Gastrocnemius medialis (tissue), 4 donors: ENCODE measurements at regions not wholly inside any gene's neighbourhood (a gene's known extent, or its start where the extent isn't known, plus 50 kb on each side); places are given as distances from the start of the nearest gene placed in this dataset.

Source experiments
- POLR2A ChIP-seq, 2 donors: fragments of 450-650 bp; IDR thresholded peaks; one replicate each; pipeline ENCODE4 v1.6.1; 2017; ENCODE audit warnings: antibody characterized with exemption in 2 of 2, mild to moderate bottlenecking in 2 of 2, moderate library complexity in 2 of 2
- TF ChIP-seq, protein P1 (sequence below), 5 experiments: fragments of 450-650 bp in 3 of 5; fragments of 200-600 bp in 2 of 5; sonication (generic) in 2 of 5; IDR thresholded peaks in 4 of 5; conservative IDR thresholded peaks in 1 of 5; 1 replicate in 4 of 5; 2 replicates in 1 of 5; pipeline ENCODE4 v1.5.1; 2016 to 2019; ENCODE audit warnings: antibody characterized with exemption in 5 of 5, mild to moderate bottlenecking in 3 of 5, moderate library complexity in 3 of 5

DNA sequence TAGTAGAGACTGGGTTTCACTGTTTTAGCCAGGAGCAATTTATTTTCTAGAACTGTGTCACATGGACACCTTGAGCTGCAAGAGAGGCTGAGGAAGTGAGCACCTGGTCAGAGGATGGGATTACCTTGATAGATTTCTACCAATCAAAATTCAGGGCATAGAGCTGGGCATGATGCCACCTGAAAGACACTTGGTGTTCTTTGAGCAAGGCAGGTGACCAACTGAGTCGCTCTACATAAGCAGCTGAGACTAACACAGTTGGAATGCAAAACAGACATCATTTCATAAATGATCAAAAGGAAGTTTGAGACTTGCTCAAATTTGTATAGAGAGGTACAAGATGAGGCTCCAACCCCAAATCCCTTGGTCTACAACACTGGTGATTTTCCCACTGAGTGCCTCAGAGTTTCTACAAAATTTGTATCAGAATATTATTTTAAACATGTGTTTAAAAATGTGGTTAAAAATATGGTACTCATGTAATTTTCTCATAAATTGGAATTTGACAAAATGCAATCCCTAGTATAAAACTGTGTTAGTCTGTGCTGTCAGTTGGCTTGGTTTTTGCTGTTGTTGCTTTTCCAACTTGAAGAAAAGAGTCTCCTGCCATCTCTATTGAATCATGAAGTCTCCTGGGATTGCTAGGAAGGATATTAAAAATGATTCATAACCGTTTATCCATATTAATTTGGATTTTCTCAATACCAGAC lies 156.4 kb upstream of the MDFIC start:
- TF ChIP-seq, protein P1, sequence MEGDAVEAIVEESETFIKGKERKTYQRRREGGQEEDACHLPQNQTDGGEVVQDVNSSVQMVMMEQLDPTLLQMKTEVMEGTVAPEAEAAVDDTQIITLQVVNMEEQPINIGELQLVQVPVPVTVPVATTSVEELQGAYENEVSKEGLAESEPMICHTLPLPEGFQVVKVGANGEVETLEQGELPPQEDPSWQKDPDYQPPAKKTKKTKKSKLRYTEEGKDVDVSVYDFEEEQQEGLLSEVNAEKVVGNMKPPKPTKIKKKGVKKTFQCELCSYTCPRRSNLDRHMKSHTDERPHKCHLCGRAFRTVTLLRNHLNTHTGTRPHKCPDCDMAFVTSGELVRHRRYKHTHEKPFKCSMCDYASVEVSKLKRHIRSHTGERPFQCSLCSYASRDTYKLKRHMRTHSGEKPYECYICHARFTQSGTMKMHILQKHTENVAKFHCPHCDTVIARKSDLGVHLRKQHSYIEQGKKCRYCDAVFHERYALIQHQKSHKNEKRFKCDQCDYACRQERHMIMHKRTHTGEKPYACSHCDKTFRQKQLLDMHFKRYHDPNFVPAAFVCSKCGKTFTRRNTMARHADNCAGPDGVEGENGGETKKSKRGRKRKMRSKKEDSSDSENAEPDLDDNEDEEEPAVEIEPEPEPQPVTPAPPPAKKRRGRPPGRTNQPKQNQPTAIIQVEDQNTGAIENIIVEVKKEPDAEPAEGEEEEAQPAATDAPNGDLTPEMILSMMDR (IDR thresholded peaks at IDR 0.05 in 4 of 5, conservative IDR thresholded peaks at IDR 0.05 in 1 of 5) = no peak
- TF ChIP-seq POLR2A (IDR thresholded peaks at IDR 0.05) = no peak
